ENCODE measurements at regions not wholly inside any gene's neighbourhood (a gene's known extent, or its start where the extent isn't known, plus 50 kb on each side); places are given as distances from the start of the nearest gene placed in this dataset.

DNA sequence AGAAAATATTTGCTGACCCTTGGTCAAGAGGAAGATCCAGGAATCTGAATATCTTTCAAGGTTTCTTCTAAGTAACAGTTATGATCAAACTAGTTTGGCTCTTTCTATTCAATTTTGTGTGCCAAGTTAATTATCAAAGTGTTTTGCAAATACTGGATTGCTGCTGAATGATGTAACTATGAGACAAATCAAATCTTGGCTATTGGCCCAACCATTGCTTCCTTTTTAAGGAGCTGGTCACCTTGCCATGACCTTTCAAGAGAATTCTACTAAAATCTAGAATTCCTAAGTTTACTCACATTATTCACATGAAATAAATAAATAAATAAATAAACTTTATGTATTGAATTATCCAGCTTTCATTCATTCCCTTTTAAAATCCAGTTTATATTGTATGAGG, 371.8 kb downstream of the SLITRK6 start:
- no peak for TF ChIP-seq CTCF (IDR thresholded peaks at IDR 0.05; ENCODE audit: control insufficient read depth, extremely low read depth, insufficient read depth)
- no peak overlapping the region for H3K4me3 ChIP-seq (ENCODE audit: low read depth, low read length)
- no peak for DNase-seq (ENCODE audit: low read depth)

- no peak overlapping the region for H3K4me3 ChIP-seq (ENCODE audit: low read depth, low read length)
- no peak for TF ChIP-seq CTCF (IDR thresholded peaks at IDR 0.05; ENCODE audit: control insufficient read depth, extremely low read depth, insufficient read depth)
- no peak for DNase-seq (ENCODE audit: low read depth)
Measured at GRCh38 chr13:85420136-85420535, 379.1 kb downstream of the SLITRK6 start.

- H3K4me3 ChIP-seq (ENCODE audit: low read depth, low read length): no peak overlapping the region
- no peak for DNase-seq (ENCODE audit: low read depth)
- no peak for TF ChIP-seq CTCF (IDR thresholded peaks at IDR 0.05; ENCODE audit: control insufficient read depth, extremely low read depth, insufficient read depth)
Measured at GRCh38 chr13:85419611-85420010, 379.6 kb downstream of the SLITRK6 start.

DNA sequence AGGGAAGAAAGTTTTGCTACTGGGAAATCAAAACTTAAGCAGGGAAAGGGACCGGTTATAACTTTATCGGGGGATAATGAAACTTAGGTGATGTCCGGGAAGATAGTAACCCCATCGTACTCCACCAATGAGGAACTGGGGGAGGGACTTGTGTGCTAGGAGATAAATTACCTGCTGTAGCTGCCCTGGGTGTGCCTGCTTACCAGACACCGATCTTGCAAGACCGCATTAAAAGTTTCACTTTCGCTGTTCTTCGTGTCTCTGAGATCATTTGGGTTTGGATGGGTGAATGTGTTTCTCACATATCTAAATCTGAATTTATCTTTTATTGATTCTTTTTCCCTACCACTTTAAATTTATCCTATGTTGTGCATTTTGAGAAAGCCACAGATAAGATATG, 381.4 kb downstream of the SLITRK6 start:
- TF ChIP-seq CTCF (IDR thresholded peaks at IDR 0.05; ENCODE audit: control insufficient read depth, extremely low read depth, insufficient read depth): no peak
- no peak overlapping the region for H3K4me3 ChIP-seq (ENCODE audit: low read depth, low read length)
- no peak for DNase-seq (ENCODE audit: low read depth)

GRCh38 chr13:85413664-85414063, 385.6 kb downstream of the SLITRK6 start:
- no peak overlapping the region for H3K4me3 ChIP-seq (ENCODE audit: low read depth, low read length)
- TF ChIP-seq CTCF (IDR thresholded peaks at IDR 0.05; ENCODE audit: control insufficient read depth, extremely low read depth, insufficient read depth): no peak
- no peak for DNase-seq (ENCODE audit: low read depth)

DNA sequence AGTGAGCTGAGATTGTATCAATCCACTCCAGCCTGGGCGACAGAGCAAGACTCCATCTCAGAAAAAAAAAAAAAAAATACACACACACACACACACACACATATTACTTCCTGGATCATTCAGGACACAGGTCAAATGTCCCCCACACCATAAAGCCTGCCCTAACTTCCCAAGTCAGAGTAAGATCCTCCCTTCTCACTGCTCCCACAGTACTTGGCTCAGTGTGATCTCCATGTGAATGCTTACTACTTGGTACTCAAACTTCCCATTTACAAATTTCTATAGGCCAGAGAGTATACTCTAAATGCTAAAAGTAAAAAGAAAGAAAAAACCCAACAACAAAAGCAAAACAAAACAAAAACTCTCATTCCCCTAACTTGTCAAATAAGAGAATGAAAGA, 386.8 kb downstream of the SLITRK6 start:
- DNase-seq (ENCODE audit: low read depth): no peak
- no peak for TF ChIP-seq CTCF (IDR thresholded peaks at IDR 0.05; ENCODE audit: control insufficient read depth, extremely low read depth, insufficient read depth)
- no peak overlapping the region for H3K4me3 ChIP-seq (ENCODE audit: low read depth, low read length)

DNA sequence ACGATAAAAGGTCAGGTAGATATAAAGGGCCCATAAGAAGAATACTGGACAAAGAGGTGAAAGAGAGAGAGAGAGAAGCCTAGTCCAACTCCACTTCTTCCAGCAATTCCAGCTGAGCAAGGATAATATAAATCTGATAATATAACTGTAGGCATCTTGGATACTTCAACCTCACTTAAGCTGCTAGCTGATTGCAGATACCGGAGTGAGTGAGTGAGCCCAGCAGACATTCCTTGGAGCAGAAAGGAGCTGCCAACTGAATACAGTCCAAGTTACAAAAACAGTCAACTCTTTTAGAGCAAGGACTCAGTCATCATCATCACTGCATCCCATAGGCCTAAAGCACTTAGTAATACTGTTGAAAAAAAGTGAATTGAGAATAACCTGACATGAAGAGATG, 387.6 kb downstream of the SLITRK6 start:
- no peak for TF ChIP-seq CTCF (IDR thresholded peaks at IDR 0.05; ENCODE audit: control insufficient read depth, extremely low read depth, insufficient read depth)
- H3K4me3 ChIP-seq (ENCODE audit: low read depth, low read length): no peak overlapping the region
- no peak for DNase-seq (ENCODE audit: low read depth)

All from LNCaP clone FGC (cell line).